ENCODE measurements at regions not wholly inside any gene's neighbourhood (a gene's known extent, or its start where the extent isn't known, plus 50 kb on each side); places are given as distances from the start of the nearest gene placed in this dataset.

GRCh38 chr5:30121043-30121442, 1072.4 kb upstream of the CDH6 start:
- TF ChIP-seq CTCF (IDR thresholded peaks at IDR 0.05; ENCODE audit: low read depth, low read length) (no peak), EZH2phosphoT487 (IDR thresholded peaks at IDR 0.05; ENCODE audit: low read depth) (no peak)

All from OCI-LY3 (cell line).